Endothelial cell of umbilical vein (primary cell): ENCODE measurements at regions not wholly inside any gene's neighbourhood (a gene's known extent, or its start where the extent isn't known, plus 50 kb on each side); places are given as distances from the start of the nearest gene placed in this dataset.

Experiments used
- BruUV-seq: library from RNA; stranded (reverse); fragments of 400-500 nt; replicated peaks from 2 replicates; lab custom pipeline; 2021; lab: Mats Ljungman, UMichigan
- CTCF ChIA-PET: fragments of 300-600, 350-600 bp; sonication (Branson Sonifier 250); formaldehyde crosslinking; loops from one replicate; lab custom pipeline; 2021; ENCODE audit warnings: antibody characterized with exemption, inconsistent platforms; lab: Charles Lee
- POLR2A ChIA-PET: fragments of 300-600, 350-600 bp; sonication (Branson Sonifier 250); formaldehyde crosslinking; loops from one replicate; lab custom pipeline; 2021; ENCODE audit warnings: antibody characterized with exemption, inconsistent platforms; lab: Charles Lee
- DNase-seq: peaks from one replicate; pipeline ENCODE4 v3.0.0-alpha.2; 2011; ENCODE audit warnings: low read depth, low spot score
- FAIRE-seq: peaks from 2 replicates; lab custom pipeline; 2011; peaks lifted over from hg19 to GRCh38; lab: Jason Lieb, UNC
- H2AFZ ChIP-seq: 2 replicates; pipeline ENCODE4 v1.6.0; 2012; ENCODE audit warnings: low read depth, low read length, control low read depth, inconsistent platforms
- H3K27ac ChIP-seq: 2 replicates; pipeline ENCODE4 v1.5.1; 2011; ENCODE audit warnings: low read depth, mild to moderate bottlenecking, control low read depth, low read length, moderate library complexity; ENCODE audit not compliant: insufficient read depth
- H3K27me3 ChIP-seq, 2 experiments: 2 replicates each; pipeline versions ENCODE4 v1.6.0 to v1.6.1; 2011; ENCODE audit warnings: low read length in 2 of 2, mixed read lengths in 1 of 2; ENCODE audit not compliant: control insufficient read depth in 2 of 2, insufficient read depth in 2 of 2
- H3K36me3 ChIP-seq, 2 experiments: 2 replicates in 1 of 2; 3 replicates in 1 of 2; pipeline ENCODE4 v1.5.1; 2011; ENCODE audit warnings: low read length in 2 of 2, mild to moderate bottlenecking in 1 of 2, moderate library complexity in 1 of 2; ENCODE audit not compliant: control insufficient read depth in 2 of 2, insufficient read depth in 2 of 2; ENCODE audit errors: extremely low read depth in 1 of 2
- H3K4me1 ChIP-seq: 3 replicates; pipeline ENCODE4 v1.5.1; 2011; ENCODE audit warnings: mild to moderate bottlenecking, low read length; ENCODE audit not compliant: control insufficient read depth, insufficient read depth; ENCODE audit errors: extremely low read depth
- H3K4me2 ChIP-seq: 2 replicates; pipeline ENCODE4 v1.6.1; 2011; ENCODE audit warnings: low read length, control low read depth, mixed read lengths; ENCODE audit not compliant: insufficient read depth
- H3K4me3 ChIP-seq, 3 experiments: fragments of 200-600 bp in 1 of 3; sonication (generic), shearing (Covaris generic) in 1 of 3; replicated peaks in 1 of 3; 2 replicates each; pipeline ENCODE4 v1.5.1; 2011 to 2016; ENCODE audit warnings: control low read depth in 3 of 3, low read length in 3 of 3, mild to moderate bottlenecking in 2 of 3, inconsistent platforms in 1 of 3, low read depth in 1 of 3, moderate library complexity in 1 of 3; ENCODE audit not compliant: insufficient read depth in 1 of 3
- H3K79me2 ChIP-seq: 2 replicates; pipeline ENCODE4 v1.6.0; 2012; ENCODE audit warnings: low read length, inconsistent platforms; ENCODE audit not compliant: control insufficient read depth, insufficient read depth
- H3K9ac ChIP-seq: replicated peaks from 2 replicates; pipeline ENCODE3; 2011; ENCODE audit warnings: low read length, control low read depth; ENCODE audit not compliant: insufficient read depth; ENCODE audit errors: extremely low read depth
- H3K9me1 ChIP-seq: replicated peaks from 3 replicates; pipeline ENCODE4 v1.6.0; 2011; ENCODE audit warnings: mild to moderate bottlenecking, low read length; ENCODE audit not compliant: control insufficient read depth, insufficient read depth; ENCODE audit errors: extremely low read depth
- H3K9me3 ChIP-seq: replicated peaks from 2 replicates; pipeline ENCODE4 v1.5.1; 2012; ENCODE audit warnings: low read length, inconsistent platforms; ENCODE audit not compliant: control insufficient read depth, insufficient read depth
- H4K20me1 ChIP-seq: replicated peaks from 2 replicates; pipeline ENCODE3; 2011; ENCODE audit warnings: mild to moderate bottlenecking, low read length; ENCODE audit not compliant: control insufficient read depth, insufficient read depth; ENCODE audit errors: extremely low read depth
- EZH2 ChIP-seq: IDR thresholded peaks from 2 replicates; pipeline ENCODE4 v1.6.1; 2012; ENCODE audit warnings: borderline replicate concordance, low read depth, mild to moderate bottlenecking, moderate library complexity, low read length, inconsistent platforms; ENCODE audit not compliant: severe bottlenecking
- FOS ChIP-seq: IDR thresholded peaks from 2 replicates; pipeline ENCODE4 v1.6.1; 2011; ENCODE audit warnings: mild to moderate bottlenecking, low read length, moderate library complexity, borderline replicate concordance; ENCODE audit not compliant: insufficient read depth
- GATA2 ChIP-seq: IDR thresholded peaks from 2 replicates; pipeline ENCODE4 v1.7.0; 2011; ENCODE audit warnings: low read depth, mild to moderate bottlenecking, moderate library complexity, mixed read lengths, low read length; ENCODE audit not compliant: insufficient read length, insufficient read depth
- JUN ChIP-seq: IDR thresholded peaks from 2 replicates; pipeline ENCODE4 v1.6.1; 2011; ENCODE audit warnings: borderline replicate concordance, low read depth; ENCODE audit not compliant: insufficient read length, insufficient read depth
- MYC ChIP-seq: IDR thresholded peaks from one replicate; pipeline ENCODE4 v1.6.1; 2011; ENCODE audit warnings: mild to moderate bottlenecking, low read depth, low read length
- POLR2A ChIP-seq: IDR thresholded peaks from 2 replicates; pipeline ENCODE4 v1.6.1; 2012; ENCODE audit warnings: low read depth, mild to moderate bottlenecking, control low read depth, low read length
- POLR2AphosphoS5 ChIP-seq: IDR thresholded peaks from 2 replicates; pipeline ENCODE4 v1.6.1; 2012; ENCODE audit warnings: low read depth, mild to moderate bottlenecking, control low read depth, low read length, moderate library complexity; ENCODE audit not compliant: insufficient read depth
- dilution Hi-C: fragments of 300-500 bp; cut with MboI; formaldehyde crosslinking; loops from one replicate; pipeline ENCODE4 v1.15.0; 2019; ENCODE audit warnings: low sequenced_read_pairs; ENCODE audit not compliant: extremely low pct_ligation_motif_present
- intact Hi-C: fragments of 100-400 bp; cut with micrococcal nuclease; formaldehyde crosslinking; loops from one replicate; pipeline ENCODE4 v1.10.0; 2022
- TF ChIP-seq, protein P1 (sequence below), 2 donors: IDR thresholded peaks; 1 replicate in 1 of 2; 2 replicates in 1 of 2; pipeline ENCODE4 v1.5.1; 2011; ENCODE audit warnings: low read length in 2 of 2, mild to moderate bottlenecking in 2 of 2, moderate library complexity in 2 of 2, control low read depth in 1 of 2, inconsistent platforms in 1 of 2, low read depth in 1 of 2; ENCODE audit not compliant: insufficient read depth in 1 of 2; ENCODE audit errors: extremely low read depth in 1 of 2
- TF ChIP-seq, protein P2 (sequence below): IDR thresholded peaks from 2 replicates; pipeline ENCODE4 v1.6.1; 2011; ENCODE audit not compliant: insufficient read depth, insufficient read length

DNA sequence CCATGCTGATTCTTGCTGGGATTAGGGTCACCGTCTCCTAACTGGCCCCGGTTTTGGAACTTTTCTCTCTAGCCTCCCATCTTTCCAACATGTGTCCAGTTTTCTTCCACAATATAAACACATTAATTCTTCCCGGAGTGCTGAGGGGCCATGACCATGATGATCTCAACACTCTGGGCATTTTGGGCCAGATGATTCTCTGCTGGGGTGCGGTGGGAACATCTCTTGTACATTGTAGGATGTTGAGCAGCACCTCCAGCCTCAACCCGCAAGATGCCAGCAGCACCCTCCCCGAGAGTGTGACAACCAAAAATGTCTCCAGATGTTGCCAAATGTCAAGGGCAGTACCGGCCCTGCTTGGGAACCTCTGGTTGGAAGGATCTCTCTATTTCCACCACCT, 164.8 kb downstream of the TFAP2C start:
- Histone ChIP-seq H3K4me1 (peaks cover 2% of the 10 kb centered on the region), H3K4me2 (no peak overlapping the region), H2AFZ (no peak overlapping the region), H3K36me3 (no peaks in the 10 kb centered on the region), H4K20me1 (no peaks in the 10 kb centered on the region), H3K9ac (no peak overlapping the region), H3K27me3 (no peaks in the 10 kb centered on the region), H3K9me1 (no peaks in the 10 kb centered on the region), H3K4me3 (no peak overlapping the region), H3K9me3 (no peaks in the 10 kb centered on the region), H3K27ac (no peak overlapping the region), H3K79me2 (no peaks in the 10 kb centered on the region)
- no peak for FAIRE-seq
- no TSS peak for BruUV-seq
- DNase-seq, result no peak
- POLR2A ChIA-PET, result no interaction called here
- dilution Hi-C loops, result no loop called here
- no peak for TF ChIP-seq POLR2AphosphoS5
- TF ChIP-seq MYC, result no peak
- TF ChIP-seq FOS, result no peak
- TF ChIP-seq, protein P1, sequence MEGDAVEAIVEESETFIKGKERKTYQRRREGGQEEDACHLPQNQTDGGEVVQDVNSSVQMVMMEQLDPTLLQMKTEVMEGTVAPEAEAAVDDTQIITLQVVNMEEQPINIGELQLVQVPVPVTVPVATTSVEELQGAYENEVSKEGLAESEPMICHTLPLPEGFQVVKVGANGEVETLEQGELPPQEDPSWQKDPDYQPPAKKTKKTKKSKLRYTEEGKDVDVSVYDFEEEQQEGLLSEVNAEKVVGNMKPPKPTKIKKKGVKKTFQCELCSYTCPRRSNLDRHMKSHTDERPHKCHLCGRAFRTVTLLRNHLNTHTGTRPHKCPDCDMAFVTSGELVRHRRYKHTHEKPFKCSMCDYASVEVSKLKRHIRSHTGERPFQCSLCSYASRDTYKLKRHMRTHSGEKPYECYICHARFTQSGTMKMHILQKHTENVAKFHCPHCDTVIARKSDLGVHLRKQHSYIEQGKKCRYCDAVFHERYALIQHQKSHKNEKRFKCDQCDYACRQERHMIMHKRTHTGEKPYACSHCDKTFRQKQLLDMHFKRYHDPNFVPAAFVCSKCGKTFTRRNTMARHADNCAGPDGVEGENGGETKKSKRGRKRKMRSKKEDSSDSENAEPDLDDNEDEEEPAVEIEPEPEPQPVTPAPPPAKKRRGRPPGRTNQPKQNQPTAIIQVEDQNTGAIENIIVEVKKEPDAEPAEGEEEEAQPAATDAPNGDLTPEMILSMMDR (IDR thresholded peaks at IDR 0.05; ENCODE audit: extremely low read depth in 1 of 2, insufficient read depth in 1 of 2, low read depth in 1 of 2, low read length in 2 of 2), result no peak
- TF ChIP-seq POLR2A, result no peak
- TF ChIP-seq GATA2, result no peak
- no peak for TF ChIP-seq JUN
- TF ChIP-seq EZH2, result no peak
- TF ChIP-seq, protein P2, sequence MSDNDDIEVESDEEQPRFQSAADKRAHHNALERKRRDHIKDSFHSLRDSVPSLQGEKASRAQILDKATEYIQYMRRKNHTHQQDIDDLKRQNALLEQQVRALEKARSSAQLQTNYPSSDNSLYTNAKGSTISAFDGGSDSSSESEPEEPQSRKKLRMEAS, result no peak
- intact Hi-C loops, result no loop called here
- CTCF ChIA-PET, result no interaction called here
